ENCODE measurements at regions not wholly inside any gene's neighbourhood (a gene's known extent, or its start where the extent isn't known, plus 50 kb on each side); places are given as distances from the start of the nearest gene placed in this dataset.

DNA sequence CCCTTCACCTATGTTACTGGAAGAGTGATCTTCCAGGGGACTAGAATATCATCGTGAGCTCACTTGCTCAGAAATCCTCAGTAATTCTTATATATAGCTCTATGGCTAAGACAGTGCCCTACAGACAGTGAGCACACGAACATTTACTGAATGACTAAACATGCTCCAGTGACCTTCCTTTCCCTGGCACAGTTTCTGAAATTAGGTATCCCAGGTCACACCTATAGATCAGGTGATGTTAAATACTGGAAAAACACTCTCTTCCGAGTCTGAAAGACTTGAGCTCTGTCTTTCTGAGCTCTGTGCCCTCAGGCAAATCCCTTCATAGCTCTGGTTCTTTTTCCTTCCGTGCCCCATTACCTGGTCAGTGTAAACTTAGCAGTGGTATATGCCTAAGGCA is 239.4 kb upstream of the LRIG1 start (continued):
- TF ChIP-seq PRDM2 (tag by site-specific recombination; IDR thresholded peaks at IDR 0.05; ENCODE audit: borderline replicate concordance) (no peak), ZNF785 (tag by site-specific recombination; IDR thresholded peaks at IDR 0.05) (no peak), ZSCAN30 (tag by site-specific recombination; IDR thresholded peaks at IDR 0.05) (no peak), TSHZ1 (tag by site-specific recombination; IDR thresholded peaks at IDR 0.05; ENCODE audit: borderline replicate concordance) (no peak), ZNF335 (tag by site-specific recombination; conservative IDR thresholded peaks at IDR 0.05) (no peak), ZNF138 (tag by site-specific recombination; IDR thresholded peaks at IDR 0.05; ENCODE audit: borderline replicate concordance) (no peak), IKZF3 (tag by site-specific recombination; IDR thresholded peaks at IDR 0.05) (no peak), ZNF37A (tag by site-specific recombination; IDR thresholded peaks at IDR 0.05) (no peak), ZNF560 (tag by site-specific recombination; IDR thresholded peaks at IDR 0.05; ENCODE audit: borderline replicate concordance) (no peak), ZNF473 (tag by site-specific recombination; IDR thresholded peaks at IDR 0.05) (no peak)
- TF ChIP-seq, protein P1, sequence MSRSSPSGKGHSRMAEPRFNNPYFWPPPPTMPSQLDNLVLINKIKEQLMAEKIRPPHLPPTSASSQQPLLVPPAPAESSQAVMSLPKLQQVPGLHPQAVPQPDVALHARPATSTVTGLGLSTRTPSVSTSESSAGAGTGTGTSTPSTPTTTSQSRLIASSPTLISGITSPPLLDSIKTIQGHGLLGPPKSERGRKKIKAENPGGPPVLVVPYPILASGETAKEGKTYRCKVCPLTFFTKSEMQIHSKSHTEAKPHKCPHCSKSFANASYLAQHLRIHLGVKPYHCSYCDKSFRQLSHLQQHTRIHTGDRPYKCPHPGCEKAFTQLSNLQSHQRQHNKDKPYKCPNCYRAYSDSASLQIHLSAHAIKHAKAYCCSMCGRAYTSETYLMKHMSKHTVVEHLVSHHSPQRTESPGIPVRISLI (tag by site-specific recombination; IDR thresholded peaks at IDR 0.05): no peak

DNA sequence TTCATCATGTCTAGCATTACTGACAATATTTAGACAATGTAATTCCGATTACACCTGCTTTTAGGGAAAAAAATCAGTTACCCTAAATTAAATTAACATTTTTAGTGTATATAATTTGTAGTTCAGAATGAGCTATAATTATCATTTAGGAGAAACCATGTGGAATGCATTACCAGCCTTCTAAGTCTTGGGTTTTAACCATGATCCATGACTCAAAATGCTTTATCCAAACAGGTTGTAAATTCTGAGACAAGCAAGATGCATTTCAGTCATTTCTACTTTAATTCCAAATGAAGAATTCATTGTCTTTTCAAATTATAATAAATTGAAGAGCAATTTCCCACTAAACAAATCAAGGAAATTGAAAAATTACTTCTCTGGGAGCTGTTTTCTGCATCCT is 243.7 kb upstream of the LRIG1 start:
- no peak overlapping the region for H3K27ac ChIP-seq (ENCODE audit: extremely low read depth, low read depth, low read length)
- no peak overlapping the region for H3K4me3 ChIP-seq (ENCODE audit: low read depth, low read length)
- TF ChIP-seq ZNF354C (tag by site-specific recombination; IDR thresholded peaks at IDR 0.05; ENCODE audit: borderline replicate concordance, low read depth) (no peak), ZNF843 (tag by site-specific recombination; IDR thresholded peaks at IDR 0.05) (no peak)
- H3K9me3 ChIP-seq (ENCODE audit: control insufficient read depth, insufficient read depth, low read depth, low read length): no peaks in the 10 kb centered on the region
- H3K36me3 ChIP-seq (ENCODE audit: control insufficient read depth in 2 of 2, insufficient read depth in 1 of 2, low read length in 2 of 2): no peaks in the 10 kb centered on the region
- CTCF ChIA-PET: interaction anchor here (0.6 to 1.8 kb wide), 2 partner anchors 209 to 336 kb away, joined by 3 to 4 read pairs; no protein-coding TSS in a partner anchor
- POLR2A ChIA-PET: no interaction called here
- H3K4me1 ChIP-seq (ENCODE audit: control insufficient read depth, insufficient read depth, low read length): no peaks in the 10 kb centered on the region

DNA sequence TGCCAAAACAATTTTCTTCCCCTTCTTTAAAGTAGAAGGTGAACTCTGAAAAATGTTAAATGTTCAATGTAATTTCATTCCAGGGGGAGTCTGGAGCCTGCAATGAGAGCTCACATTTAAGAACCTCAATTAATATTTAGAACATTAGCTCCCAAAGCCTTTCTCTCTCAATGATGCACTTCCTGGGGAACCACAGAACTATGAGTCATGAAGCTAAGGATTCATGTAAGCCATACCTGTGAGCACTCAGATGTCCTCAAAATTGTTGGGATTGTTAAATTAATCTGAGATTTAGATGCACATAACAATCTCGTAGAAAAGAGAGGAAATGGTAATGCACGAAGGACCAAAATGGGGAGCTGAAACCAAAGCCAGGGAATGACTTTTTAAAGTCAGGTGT is 244.2 kb upstream of the LRIG1 start:
- no peak overlapping the region for H3K27ac ChIP-seq (ENCODE audit: extremely low read depth, low read depth, low read length)
- no peaks in the 10 kb centered on the region for H3K4me1 ChIP-seq (ENCODE audit: control insufficient read depth, insufficient read depth, low read length)
- H3K9me3 ChIP-seq (ENCODE audit: control insufficient read depth, insufficient read depth, low read depth, low read length): no peaks in the 10 kb centered on the region
- H3K36me3 ChIP-seq (ENCODE audit: control insufficient read depth in 2 of 2, insufficient read depth in 1 of 2, low read length in 2 of 2): no peaks in the 10 kb centered on the region
- CTCF ChIA-PET: interaction anchor here (1.8 kb wide), 1 partner anchor 337 kb away, joined by 4 read pairs; no protein-coding TSS in a partner anchor
- H3K4me3 ChIP-seq (ENCODE audit: low read depth, low read length): no peak overlapping the region
- no peak for TF ChIP-seq ZNF701 (tag by site-specific recombination; IDR thresholded peaks at IDR 0.05)
- TF ChIP-seq IKZF3 (tag by site-specific recombination; IDR thresholded peaks at IDR 0.05): no peak
- no peak for TF ChIP-seq ZFHX2 (tag by site-specific recombination; conservative IDR thresholded peaks at IDR 0.05)
- no peak for TF ChIP-seq GLI4 (tag by site-specific recombination; IDR thresholded peaks at IDR 0.05)
- no peak for TF ChIP-seq ZNF335 (tag by site-specific recombination; conservative IDR thresholded peaks at IDR 0.05)
- no peak for TF ChIP-seq ZNF2 (tag by site-specific recombination; IDR thresholded peaks at IDR 0.05)
- TF ChIP-seq ZNF132 (tag by site-specific recombination; IDR thresholded peaks at IDR 0.05; ENCODE audit: borderline replicate concordance): no peak
- TF ChIP-seq ZNF274 (IDR thresholded peaks at IDR 0.05; ENCODE audit: low read length): no peak
- no peak for TF ChIP-seq ZNF274 (tag by site-specific recombination; IDR thresholded peaks at IDR 0.05; ENCODE audit: borderline replicate concordance)
- TF ChIP-seq, protein P1 (tag by site-specific recombination; IDR thresholded peaks at IDR 0.05): no peak
- no peak for TF ChIP-seq ZNF138 (tag by site-specific recombination; IDR thresholded peaks at IDR 0.05; ENCODE audit: borderline replicate concordance)
- POLR2A ChIA-PET: no interaction called here

Data from HEK293 (cell line).